ENCODE measurements at regions not wholly inside any gene's neighbourhood (a gene's known extent, or its start where the extent isn't known, plus 50 kb on each side); places are given as distances from the start of the nearest gene placed in this dataset.

- no peak for TF ChIP-seq SRF (IDR thresholded peaks at IDR 0.05; ENCODE audit: low read depth)
- TF ChIP-seq ZBTB33 (IDR thresholded peaks at IDR 0.05; ENCODE audit: extremely low read depth, insufficient replicate concordance, low read length), result no peak
- Histone ChIP-seq H3K36me3 (ENCODE audit: control insufficient read depth in 1 of 2, insufficient read depth in 2 of 2, low read length in 2 of 2) (no peaks in the 10 kb centered on the region), H3K4me3 (replicated peaks in 1 of 2; ENCODE audit: low read depth in 1 of 2, low read length in 2 of 2) (no peak overlapping the region), H3K27ac (ENCODE audit: low read depth, low read length) (no peak overlapping the region), H3K27me3 (ENCODE audit: insufficient read depth, low read length) (no peaks in the 10 kb centered on the region), H2AFZ (ENCODE audit: low read depth, low read length, poor library complexity, severe bottlenecking) (no peak overlapping the region), H3K9me2 (ENCODE audit: insufficient read depth) (no peaks in the 10 kb centered on the region), H3K79me2 (ENCODE audit: insufficient read depth, low read length) (no peaks in the 10 kb centered on the region), H4K20me1 (ENCODE audit: insufficient read depth) (no peaks in the 10 kb centered on the region), H3K4me2 (ENCODE audit: low read length) (no peak overlapping the region), H3K9me3 (ENCODE audit: control insufficient read depth in 1 of 2, insufficient read depth in 1 of 2, low read depth in 1 of 2, low read length in 2 of 2) (no peaks in the 10 kb centered on the region), H3K4me1 (ENCODE audit: control insufficient read depth in 1 of 2, insufficient read depth in 2 of 2, low read length in 2 of 2) (no peaks in the 10 kb centered on the region), H3K9ac (ENCODE audit: low read length) (no peak overlapping the region)
- BruUV-seq (replicated peaks), result no TSS peak
- DNase-seq (ENCODE audit: low read depth, low spot score) (no peak), ATAC-seq (no peak)
- CTCF ChIA-PET, result no interaction called here
- POLR2A ChIA-PET, result no interaction called here
- RAD21 ChIA-PET (ENCODE audit: low non-redundant PET in 1 of 2, low total read pairs in 2 of 2, uncharacterized antibody in 2 of 2, unreplicated experiment in 2 of 2), result no interaction called here
- intact Hi-C loops (cut with micrococcal nuclease), result no loop called here
Measured at GRCh38 chr6:40799296-40800140, 212.4 kb upstream of the LRFN2 start.

- BruUV-seq (replicated peaks), result no TSS peak
- Histone ChIP-seq H3K9me3 (ENCODE audit: control insufficient read depth in 1 of 2, insufficient read depth in 1 of 2, low read depth in 1 of 2, low read length in 2 of 2) (no peaks in the 10 kb centered on the region), H3K4me1 (ENCODE audit: control insufficient read depth in 1 of 2, insufficient read depth in 2 of 2, low read length in 2 of 2) (no peaks in the 10 kb centered on the region), H3K9me2 (ENCODE audit: insufficient read depth) (no peaks in the 10 kb centered on the region), H3K4me3 (replicated peaks in 1 of 2; ENCODE audit: low read depth in 1 of 2, low read length in 2 of 2) (no peak overlapping the region), H3K27ac (ENCODE audit: low read depth, low read length) (no peak overlapping the region), H3K9ac (ENCODE audit: low read length) (no peak overlapping the region), H4K20me1 (ENCODE audit: insufficient read depth) (no peaks in the 10 kb centered on the region), H3K4me2 (ENCODE audit: low read length) (no peak overlapping the region), H2AFZ (ENCODE audit: low read depth, low read length, poor library complexity, severe bottlenecking) (no peak overlapping the region), H3K36me3 (ENCODE audit: control insufficient read depth in 1 of 2, insufficient read depth in 2 of 2, low read length in 2 of 2) (no peaks in the 10 kb centered on the region), H3K27me3 (ENCODE audit: insufficient read depth, low read length) (no peaks in the 10 kb centered on the region), H3K79me2 (ENCODE audit: insufficient read depth, low read length) (no peaks in the 10 kb centered on the region)
- intact Hi-C loops (cut with micrococcal nuclease), result no loop called here
- ATAC-seq (no peak), DNase-seq (ENCODE audit: low read depth, low spot score) (no peak)
- POLR2A ChIA-PET, result no interaction called here
- RAD21 ChIA-PET (ENCODE audit: low non-redundant PET in 1 of 2, low total read pairs in 2 of 2, uncharacterized antibody in 2 of 2, unreplicated experiment in 2 of 2), result no interaction called here
- CTCF ChIA-PET, result no interaction called here
- no peak for TF ChIP-seq REST (IDR thresholded peaks at IDR 0.05; ENCODE audit: low read depth)
- no peak for TF ChIP-seq ZNF274 (IDR thresholded peaks at IDR 0.05; ENCODE audit: low read depth, low read length)
- TF ChIP-seq SP1 (IDR thresholded peaks at IDR 0.05; ENCODE audit: low read depth), result no peak
- no peak for TF ChIP-seq MAX (IDR thresholded peaks at IDR 0.05)
- no peak for TF ChIP-seq FOSL1 (IDR thresholded peaks at IDR 0.05; ENCODE audit: low read depth)
- TF ChIP-seq EGR1 (IDR thresholded peaks at IDR 0.05; ENCODE audit: low read depth), result no peak
- TF ChIP-seq POLR2AphosphoS5 (IDR thresholded peaks at IDR 0.05; ENCODE audit: low read depth, low read length), result no peak
- no peak for TF ChIP-seq ZBTB33 (IDR thresholded peaks at IDR 0.05; ENCODE audit: extremely low read depth, insufficient replicate concordance, low read length)
- TF ChIP-seq CEBPB (IDR thresholded peaks at IDR 0.05; ENCODE audit: low read depth), result no peak
Measured at GRCh38 chr6:40798069-40798770, 211.1 kb upstream of the LRFN2 start.

Measured in HCT116 (cell line).